NCI-H446 (cell line): ENCODE measurements at regions not wholly inside any gene's neighbourhood (a gene's known extent, or its start where the extent isn't known, plus 50 kb on each side); places are given as distances from the start of the nearest gene placed in this dataset.
A peak's percentile ranks its signal among the peaks of the same experiment; 100 is the strongest.

Source experiments
- DNase-seq, 2 experiments: peaks; one replicate each; lab custom pipeline; 2025; lab: John Stamatoyannopoulos, UW

- DNase-seq, result no peak
These were observed 276.5 kb upstream of the KCNMB2 start for GRCh38 chr3:178259703-178260102.

GRCh38 chr3:178260887-178261565, 275.2 kb upstream of the KCNMB2 start:
- no peak for DNase-seq

- no peak for DNase-seq
These were observed 272.9 kb upstream of the KCNMB2 start for GRCh38 chr3:178263236-178263916.

- no peak for DNase-seq
These were observed 268.9 kb upstream of the KCNMB2 start for GRCh38 chr3:178267158-178267844.

GRCh38 chr3:178270838-178271237, 265.4 kb upstream of the KCNMB2 start:
- no peak for DNase-seq

GRCh38 chr3:178271740-178272387, 264.4 kb upstream of the KCNMB2 start:
- DNase-seq, result no peak

GRCh38 chr3:178272841-178273240, 263.4 kb upstream of the KCNMB2 start:
- DNase-seq, result no peak

- DNase-seq, result no peak
These were observed 261.5 kb upstream of the KCNMB2 start for GRCh38 chr3:178274711-178275110.

- no peak for DNase-seq
These were observed 260.9 kb upstream of the KCNMB2 start for GRCh38 chr3:178275311-178275710.

GRCh38 chr3:178275793-178276192, 260.4 kb upstream of the KCNMB2 start:
- no peak for DNase-seq

- no peak for DNase-seq
These were observed 258.6 kb upstream of the KCNMB2 start for GRCh38 chr3:178277605-178278004.

GRCh38 chr3:178283561-178283960, 252.7 kb upstream of the KCNMB2 start:
- DNase-seq, result no peak

GRCh38 chr3:178284181-178284580, 252.1 kb upstream of the KCNMB2 start:
- DNase-seq, result no peak

- DNase-seq, result no peak
These were observed 248.2 kb upstream of the KCNMB2 start for GRCh38 chr3:178288074-178288473.

- DNase-seq, result no peak
These were observed 246.6 kb upstream of the KCNMB2 start for GRCh38 chr3:178289544-178290160.

GRCh38 chr3:178291574-178292370, 244.5 kb upstream of the KCNMB2 start:
- DNase-seq, result no peak

GRCh38 chr3:178295292-178295912, 240.8 kb upstream of the KCNMB2 start:
- DNase-seq, result peak; percentile 92 to 95

- no peak for DNase-seq
These were observed 239.0 kb upstream of the KCNMB2 start for GRCh38 chr3:178297199-178297598.

GRCh38 chr3:178297740-178298139, 238.5 kb upstream of the KCNMB2 start:
- DNase-seq, result no peak

GRCh38 chr3:178300441-178300959, 235.7 kb upstream of the KCNMB2 start:
- no peak for DNase-seq
